ENCODE measurements at regions not wholly inside any gene's neighbourhood (a gene's known extent, or its start where the extent isn't known, plus 50 kb on each side); places are given as distances from the start of the nearest gene placed in this dataset.

GRCh38 chr10:124281666-124282065, 137.1 kb downstream of the OAT start:
- TF ChIP-seq ZNF18 (tag by site-specific recombination; IDR thresholded peaks at IDR 0.05) (no peak), ZNF624 (tag by site-specific recombination; IDR thresholded peaks at IDR 0.05) (no peak)
- POLR2A ChIA-PET = no interaction called here
- H3K4me1 ChIP-seq (ENCODE audit: control insufficient read depth, insufficient read depth, low read length) = no peaks in the 10 kb centered on the region
- H3K9me3 ChIP-seq (ENCODE audit: control insufficient read depth, insufficient read depth, low read depth, low read length) = no peaks in the 10 kb centered on the region
- no peaks in the 10 kb centered on the region for H3K36me3 ChIP-seq (ENCODE audit: control insufficient read depth in 2 of 2, insufficient read depth in 1 of 2, low read length in 2 of 2)
- CTCF ChIA-PET = no interaction called here
- H3K27ac ChIP-seq (ENCODE audit: extremely low read depth, low read depth, low read length) = no peak overlapping the region
- H3K4me3 ChIP-seq (ENCODE audit: low read depth, low read length) = no peak overlapping the region

GRCh38 chr10:124280916-124281315, 137.8 kb downstream of the OAT start:
- Histone ChIP-seq H3K4me1 (ENCODE audit: control insufficient read depth, insufficient read depth, low read length) (no peaks in the 10 kb centered on the region), H3K4me3 (ENCODE audit: low read depth, low read length) (no peak overlapping the region), H3K27ac (ENCODE audit: extremely low read depth, low read depth, low read length) (no peak overlapping the region), H3K9me3 (ENCODE audit: control insufficient read depth, insufficient read depth, low read depth, low read length) (no peaks in the 10 kb centered on the region), H3K36me3 (ENCODE audit: control insufficient read depth in 2 of 2, insufficient read depth in 1 of 2, low read length in 2 of 2) (no peaks in the 10 kb centered on the region)
- no peak for TF ChIP-seq ZNF558 (tag by site-specific recombination; IDR thresholded peaks at IDR 0.05)
- TF ChIP-seq ZNF175 (tag by site-specific recombination; IDR thresholded peaks at IDR 0.05) = no peak
- ChIA-PET CTCF (no interaction called here), POLR2A (no interaction called here)

- ChIA-PET CTCF (no interaction called here), POLR2A (no interaction called here)
- TF ChIP-seq ZNF529 (tag by site-specific recombination; IDR thresholded peaks at IDR 0.05; ENCODE audit: insufficient replicate concordance) = no peak
- TF ChIP-seq ZNF768 (tag by site-specific recombination; IDR thresholded peaks at IDR 0.05) = no peak
- TF ChIP-seq ZSCAN5A (tag by site-specific recombination; IDR thresholded peaks at IDR 0.05) = no peak
- no peak for TF ChIP-seq ZBTB6 (tag by site-specific recombination; IDR thresholded peaks at IDR 0.05)
- no peak for TF ChIP-seq ZNF366 (tag by site-specific recombination; conservative IDR thresholded peaks at IDR 0.05)
- no peak for TF ChIP-seq ZFP69B (tag by site-specific recombination; IDR thresholded peaks at IDR 0.05)
- no peak for TF ChIP-seq ZNF18 (tag by site-specific recombination; IDR thresholded peaks at IDR 0.05)
- no peak for TF ChIP-seq ZIC2 (tag by site-specific recombination; IDR thresholded peaks at IDR 0.05)
- no peak for TF ChIP-seq ZFP41 (tag by site-specific recombination; IDR thresholded peaks at IDR 0.05; ENCODE audit: borderline replicate concordance)
- no peak for TF ChIP-seq PRDM4 (tag by site-specific recombination; IDR thresholded peaks at IDR 0.05)
- Histone ChIP-seq H3K9me3 (ENCODE audit: control insufficient read depth, insufficient read depth, low read depth, low read length) (no peaks in the 10 kb centered on the region), H3K4me3 (ENCODE audit: low read depth, low read length) (no peak overlapping the region), H3K27ac (ENCODE audit: extremely low read depth, low read depth, low read length) (no peak overlapping the region), H3K36me3 (ENCODE audit: control insufficient read depth in 2 of 2, insufficient read depth in 1 of 2, low read length in 2 of 2) (no peaks in the 10 kb centered on the region), H3K4me1 (ENCODE audit: control insufficient read depth, insufficient read depth, low read length) (no peaks in the 10 kb centered on the region)
Measured at GRCh38 chr10:124279882-124280281, 138.8 kb downstream of the OAT start.

All from HEK293 (cell line).